Panc1 (cell line): ENCODE measurements at regions not wholly inside any gene's neighbourhood (a gene's known extent, or its start where the extent isn't known, plus 50 kb on each side); places are given as distances from the start of the nearest gene placed in this dataset.

Experiments
- ATAC-seq: fragments of 200-7000 bp; cut with Tn5 transposase; 2 replicates; pipeline ENCODE4 v1.9.1; 2020; ENCODE audit warnings: mild to moderate bottlenecking, moderate library complexity
- BruUV-seq: library from RNA; stranded (reverse); fragments of 400-500 nt; replicated peaks from 2 replicates; lab custom pipeline; 2021; lab: Mats Ljungman, UMichigan
- CTCF ChIA-PET: fragments of 300-600 bp; sonication (Branson Sonifier 250); formaldehyde crosslinking; loops from one replicate; lab custom pipeline; 2022; ENCODE audit warnings: antibody characterized with exemption; lab: Charles Lee
- POLR2A ChIA-PET: fragments of 300-600 bp; sonication (Branson Sonifier 250); formaldehyde crosslinking; loops from one replicate; lab custom pipeline; 2022; ENCODE audit warnings: antibody characterized with exemption; lab: Charles Lee
- DNase-seq: peaks from one replicate; pipeline ENCODE4 v3.0.0-alpha.2; 2010; ENCODE audit warnings: low read depth, low spot score
- H3K27ac ChIP-seq: 2 replicates; pipeline ENCODE4 v1.5.1; 2011; ENCODE audit warnings: mild to moderate bottlenecking, low read length, inconsistent platforms
- H3K27me3 ChIP-seq: fragments of 200-500 bp; sonication (Bioruptor generic); 2 replicates; pipeline ENCODE4 v1.6.0; 2014; ENCODE audit warnings: low read length, inconsistent platforms; ENCODE audit not compliant: control insufficient read depth, insufficient read depth
- H3K36me3 ChIP-seq: fragments of 200-500 bp; sonication (Bioruptor generic); 2 replicates; pipeline ENCODE4 v1.5.1; 2014; ENCODE audit warnings: inconsistent platforms, mild to moderate bottlenecking, low read length, moderate library complexity; ENCODE audit not compliant: control insufficient read depth, insufficient read depth
- H3K4me1 ChIP-seq: 2 replicates; pipeline ENCODE4 v1.5.1; 2011; ENCODE audit warnings: inconsistent platforms, mild to moderate bottlenecking, low read length, moderate library complexity; ENCODE audit not compliant: control insufficient read depth, insufficient read depth
- H3K4me3 ChIP-seq, 2 experiments: 2 replicates each; pipeline ENCODE4 v1.5.1; 2011 to 2012; ENCODE audit warnings: low read depth in 2 of 2, low read length in 2 of 2, mild to moderate bottlenecking in 2 of 2, inconsistent platforms in 1 of 2, moderate library complexity in 1 of 2
- H3K9me3 ChIP-seq: fragments of 200-500 bp; sonication (Bioruptor generic); 2 replicates; pipeline ENCODE4 v1.5.1; 2014; ENCODE audit warnings: low read depth, mild to moderate bottlenecking, inconsistent platforms, low read length, moderate library complexity; ENCODE audit not compliant: control insufficient read depth, insufficient read depth
- CTCF ChIP-seq: fragments of 450-650 bp; IDR thresholded peaks from 2 replicates; pipeline ENCODE4 v1.5.1; 2017; ENCODE audit warnings: mild to moderate bottlenecking
- POLR2AphosphoS5 ChIP-seq: IDR thresholded peaks from 2 replicates; pipeline ENCODE4 v1.6.1; 2012; ENCODE audit warnings: mild to moderate bottlenecking, low read depth, low read length, moderate library complexity
- SIN3A ChIP-seq: IDR thresholded peaks from 2 replicates; pipeline ENCODE4 v1.6.1; 2012; ENCODE audit warnings: low read depth, mild to moderate bottlenecking, low read length, moderate library complexity, borderline replicate concordance; ENCODE audit not compliant: insufficient read depth
- TCF7L2 ChIP-seq: IDR thresholded peaks from 2 replicates; pipeline ENCODE4 v1.6.1; 2011; ENCODE audit warnings: mild to moderate bottlenecking, low read depth, low read length, inconsistent platforms
- in situ Hi-C: cut with HindIII; loops from 2 replicates; pipeline ENCODE4 v1.10.0; 2016; ENCODE audit warnings: low sequenced_read_pairs, low pct_unique_long_range_greater_than_20kb
- intact Hi-C: fragments of 100-400 bp; cut with micrococcal nuclease; formaldehyde crosslinking; loops from one replicate; pipeline ENCODE4 v1.10.0; 2022; ENCODE audit not compliant: unreplicated experiment
- TF ChIP-seq, protein P1 (sequence below), 2 experiments: IDR thresholded peaks; 2 replicates each; pipeline ENCODE4 v1.6.1; 2011 to 2012; ENCODE audit warnings: low read depth in 2 of 2, control low read depth in 1 of 2, low read length in 1 of 2, mild to moderate bottlenecking in 1 of 2, moderate library complexity in 1 of 2; ENCODE audit not compliant: insufficient read depth in 1 of 2

- in situ Hi-C loops = no loop called here
- no peaks in the 10 kb centered on the region for H3K36me3 ChIP-seq
- H3K4me1 ChIP-seq = no peaks in the 10 kb centered on the region
- TF ChIP-seq, protein P1, sequence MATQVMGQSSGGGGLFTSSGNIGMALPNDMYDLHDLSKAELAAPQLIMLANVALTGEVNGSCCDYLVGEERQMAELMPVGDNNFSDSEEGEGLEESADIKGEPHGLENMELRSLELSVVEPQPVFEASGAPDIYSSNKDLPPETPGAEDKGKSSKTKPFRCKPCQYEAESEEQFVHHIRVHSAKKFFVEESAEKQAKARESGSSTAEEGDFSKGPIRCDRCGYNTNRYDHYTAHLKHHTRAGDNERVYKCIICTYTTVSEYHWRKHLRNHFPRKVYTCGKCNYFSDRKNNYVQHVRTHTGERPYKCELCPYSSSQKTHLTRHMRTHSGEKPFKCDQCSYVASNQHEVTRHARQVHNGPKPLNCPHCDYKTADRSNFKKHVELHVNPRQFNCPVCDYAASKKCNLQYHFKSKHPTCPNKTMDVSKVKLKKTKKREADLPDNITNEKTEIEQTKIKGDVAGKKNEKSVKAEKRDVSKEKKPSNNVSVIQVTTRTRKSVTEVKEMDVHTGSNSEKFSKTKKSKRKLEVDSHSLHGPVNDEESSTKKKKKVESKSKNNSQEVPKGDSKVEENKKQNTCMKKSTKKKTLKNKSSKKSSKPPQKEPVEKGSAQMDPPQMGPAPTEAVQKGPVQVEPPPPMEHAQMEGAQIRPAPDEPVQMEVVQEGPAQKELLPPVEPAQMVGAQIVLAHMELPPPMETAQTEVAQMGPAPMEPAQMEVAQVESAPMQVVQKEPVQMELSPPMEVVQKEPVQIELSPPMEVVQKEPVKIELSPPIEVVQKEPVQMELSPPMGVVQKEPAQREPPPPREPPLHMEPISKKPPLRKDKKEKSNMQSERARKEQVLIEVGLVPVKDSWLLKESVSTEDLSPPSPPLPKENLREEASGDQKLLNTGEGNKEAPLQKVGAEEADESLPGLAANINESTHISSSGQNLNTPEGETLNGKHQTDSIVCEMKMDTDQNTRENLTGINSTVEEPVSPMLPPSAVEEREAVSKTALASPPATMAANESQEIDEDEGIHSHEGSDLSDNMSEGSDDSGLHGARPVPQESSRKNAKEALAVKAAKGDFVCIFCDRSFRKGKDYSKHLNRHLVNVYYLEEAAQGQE (IDR thresholded peaks at IDR 0.05; ENCODE audit: insufficient read depth in 1 of 2, low read depth in 2 of 2, low read length in 1 of 2) = no peak
- TF ChIP-seq CTCF (no peak), SIN3A (no peak), POLR2AphosphoS5 (no peak), TCF7L2 (no peak)
- H3K9me3 ChIP-seq = peaks cover 15% of the 10 kb centered on the region; the same call in 1 of the 2 replicates
- intact Hi-C loops = no loop called here
- ChIA-PET CTCF (interaction anchor here (0.5 to 0.6 kb wide), 2 partner anchors 25 to 1526 kb away, joined by 3 to 6 read pairs; no protein-coding TSS in a partner anchor), POLR2A (no interaction called here)
- H3K27me3 ChIP-seq = 0 out of 2 replicates have a peak, but pooled peaks cover 2% of the 10 kb centered on the region
- no TSS peak for BruUV-seq
- DNase-seq (no peak), ATAC-seq (no peak)
- no peak overlapping the region for H3K4me3 ChIP-seq
- no peak overlapping the region for H3K27ac ChIP-seq
Observed at GRCh38 chr3:127497676-127498075, 92.9 kb downstream of the TPRA1 start.

GRCh38 chr3:127497166-127497565, 93.4 kb downstream of the TPRA1 start:
- no TSS peak for BruUV-seq
- DNase-seq = no peak
- no peak for ATAC-seq
- Histone ChIP-seq H3K4me3 (no peak overlapping the region), H3K36me3 (no peaks in the 10 kb centered on the region), H3K27me3 (0 out of 2 replicates have a peak, but pooled peaks cover 2% of the 10 kb centered on the region), H3K4me1 (no peaks in the 10 kb centered on the region), H3K9me3 (peaks cover 15% of the 10 kb centered on the region; the same call in 1 of the 2 replicates), H3K27ac (no peak overlapping the region)
- TF ChIP-seq, protein P1 (IDR thresholded peaks at IDR 0.05; ENCODE audit: insufficient read depth in 1 of 2, low read depth in 2 of 2, low read length in 1 of 2) = no peak
- TF ChIP-seq CTCF (no peak), TCF7L2 (no peak), SIN3A (no peak), POLR2AphosphoS5 (no peak)
- intact Hi-C loops (no loop called here), in situ Hi-C loops (no loop called here)
- ChIA-PET CTCF (interaction anchor here (0.6 kb wide), 1 partner anchor 1525 kb away, joined by 3 read pairs; no protein-coding TSS in a partner anchor), POLR2A (no interaction called here)
